Limb (tissue), 2 donors: ENCODE measurements at regions not wholly inside any gene's neighbourhood (a gene's known extent, or its start where the extent isn't known, plus 50 kb on each side); places are given as distances from the start of the nearest gene placed in this dataset.
"Not testable (repeated sequence)": the region's sequence is repeated elsewhere in the genome, so short reads cannot be mapped to it uniquely, and the experiment has no call there.

Experiments used
- DNase-seq, 2 donors: peaks; one replicate each; pipeline ENCODE4 v3.0.0-alpha.2; 2016; ENCODE audit errors: extremely low spot score in 2 of 2

DNA sequence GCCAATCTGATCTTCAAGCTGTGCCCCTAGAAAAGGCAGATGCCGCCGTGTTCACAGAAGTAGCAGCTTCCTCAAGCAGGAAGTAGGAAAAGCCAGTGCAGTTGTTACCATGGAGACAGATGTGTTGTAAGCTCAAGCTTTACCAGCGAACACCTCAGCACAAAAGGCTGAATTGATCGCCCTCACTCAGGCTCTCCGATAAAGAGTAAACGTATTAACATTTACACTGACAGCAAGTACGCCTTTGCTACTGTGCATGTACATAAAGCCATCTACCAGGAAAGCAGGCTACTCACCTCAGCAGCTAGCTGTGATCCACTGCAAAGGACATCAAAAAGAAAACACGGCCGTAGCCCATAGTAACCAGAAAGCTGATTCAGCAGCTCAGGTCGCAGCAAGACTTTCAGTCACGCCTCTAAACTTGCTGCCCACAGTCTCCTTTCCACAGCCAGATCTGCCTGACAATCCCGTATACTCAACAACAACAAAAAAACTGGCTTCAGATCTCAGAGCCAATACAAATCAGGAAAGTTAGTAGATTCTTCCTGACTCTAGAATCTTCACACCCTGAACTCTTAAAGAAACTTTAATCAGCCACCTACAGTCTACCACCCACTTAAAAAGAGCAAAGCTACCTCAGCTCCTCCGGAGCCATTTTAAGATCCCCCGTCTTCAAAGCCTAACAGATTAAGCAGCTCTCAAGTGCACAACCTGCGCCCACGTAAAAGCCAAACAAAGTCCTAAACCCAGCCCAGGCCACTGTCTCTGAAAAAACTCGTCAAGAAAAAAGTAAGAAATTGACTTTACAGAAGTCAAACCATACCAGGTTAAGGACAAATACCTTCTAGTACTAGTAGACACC, 160.0 kb downstream of the DEFB131A start:
- peak; percentile 46 to 53 for DNase-seq

DNA sequence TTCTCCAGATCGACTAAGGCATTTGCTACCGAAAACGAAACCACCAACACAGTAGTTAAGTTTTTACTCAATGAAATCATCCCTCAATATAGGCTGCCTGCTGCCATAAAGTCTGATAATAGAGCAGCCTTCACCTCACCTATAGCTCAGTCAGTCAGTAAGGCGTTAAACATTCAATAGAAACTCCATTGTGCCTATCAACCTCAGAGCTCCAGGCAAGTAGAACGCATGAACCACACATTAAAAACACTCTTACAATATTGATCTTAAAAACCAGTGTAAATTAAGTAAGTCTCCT, 160.6 kb downstream of the DEFB131A start:
- DNase-seq, result not testable (repeated sequence)

DNA sequence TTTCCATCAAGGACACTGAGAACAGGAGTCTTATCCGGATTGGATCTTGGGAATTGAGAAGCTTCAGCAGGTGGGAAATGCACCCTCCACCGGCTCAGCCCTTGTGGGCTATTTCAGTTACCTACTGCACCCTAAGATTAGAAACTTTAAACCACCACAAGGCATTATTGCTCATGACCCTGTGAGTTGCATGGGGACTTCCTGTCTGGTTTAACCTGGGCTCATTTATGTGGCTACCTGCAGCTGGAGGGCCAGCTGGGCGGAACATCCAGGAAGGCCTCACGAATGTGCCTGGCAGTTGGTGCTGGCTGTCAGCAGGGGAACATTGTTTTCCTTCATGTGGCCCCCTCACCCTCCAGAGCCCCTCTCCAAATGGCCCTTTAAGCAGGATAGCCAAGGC, 164.1 kb downstream of the DEFB131A start:
- no peak for DNase-seq

DNA sequence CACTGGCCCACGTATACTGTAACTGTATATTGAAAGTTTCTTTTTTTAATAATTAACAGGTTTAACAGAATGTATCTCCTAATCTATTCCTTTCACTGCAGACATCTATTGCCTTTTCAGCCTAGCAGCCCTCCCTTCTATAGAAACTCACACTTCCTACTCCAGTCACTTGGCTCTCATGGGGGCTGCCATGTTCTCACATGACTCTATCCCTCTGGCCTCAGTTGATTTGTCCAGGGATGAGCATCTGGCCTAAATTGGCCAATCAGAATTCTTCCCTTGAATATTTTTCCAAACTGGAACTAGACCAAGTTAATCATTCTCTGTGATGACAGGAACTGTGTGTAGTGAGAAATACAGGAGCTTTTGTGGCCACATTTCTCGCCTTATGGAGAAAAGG, 166.1 kb downstream of the DEFB131A start:
- DNase-seq, result not testable (repeated sequence)

DNA sequence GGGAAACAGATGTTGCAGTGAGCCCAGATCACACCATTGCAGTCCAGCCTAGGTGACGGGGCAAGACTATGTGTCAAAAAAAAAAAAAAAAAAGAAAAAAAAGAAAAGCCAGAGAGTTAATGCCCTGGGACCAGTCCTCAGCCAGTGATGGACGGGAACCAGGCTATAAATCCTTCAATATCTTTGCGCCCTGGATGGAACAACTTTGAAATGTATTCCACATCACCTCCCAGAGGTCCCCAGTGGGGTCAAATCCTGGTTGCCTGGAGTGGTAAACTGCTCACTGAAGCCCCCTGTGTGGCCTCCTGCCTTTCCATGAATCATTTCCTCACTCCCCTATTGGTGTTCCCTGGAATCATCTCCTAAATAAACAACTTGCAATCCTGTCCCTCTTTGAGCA, 166.9 kb downstream of the DEFB131A start:
- no peak for DNase-seq

DNA sequence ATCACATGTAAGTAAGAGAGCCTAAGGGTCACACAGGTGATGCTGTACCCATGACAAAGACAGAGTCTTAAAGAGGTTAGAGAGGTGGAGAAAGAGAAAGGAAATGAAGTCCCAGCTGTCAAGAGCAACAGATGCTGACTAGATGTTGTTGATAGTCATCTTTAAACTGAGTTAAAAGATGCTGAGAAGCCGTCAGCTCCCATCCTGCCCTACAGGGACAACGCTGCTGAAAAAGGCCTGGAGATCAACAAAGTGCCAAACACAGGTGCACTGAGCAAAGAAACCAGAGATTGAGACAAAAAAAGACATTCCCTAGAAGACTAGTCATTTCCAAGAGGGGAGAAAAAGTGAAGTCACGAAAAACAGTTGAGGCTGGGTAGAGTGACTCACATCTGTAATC, 145.0 kb upstream of the DRD5 start:
- not testable (repeated sequence) for DNase-seq

DNA sequence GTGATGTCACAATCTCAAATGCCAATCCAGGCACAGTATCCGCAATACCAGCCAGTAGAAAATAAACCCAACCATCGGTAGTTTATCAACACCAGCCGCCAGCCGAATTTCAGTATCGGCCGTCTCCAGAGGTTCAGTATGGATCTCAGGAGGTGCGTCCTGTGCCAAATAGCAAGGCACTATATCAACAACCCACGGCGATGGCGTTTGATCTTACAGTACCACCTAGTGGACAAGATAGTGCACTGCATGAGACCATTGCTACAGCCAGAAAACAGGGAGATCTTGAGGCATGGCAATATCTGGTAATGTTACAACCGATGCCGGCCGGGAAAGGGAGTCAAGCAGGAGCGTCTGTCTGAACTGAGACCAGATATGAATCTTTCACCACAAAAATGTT, 121.8 kb upstream of the DRD5 start:
- not testable (repeated sequence) for DNase-seq

DNA sequence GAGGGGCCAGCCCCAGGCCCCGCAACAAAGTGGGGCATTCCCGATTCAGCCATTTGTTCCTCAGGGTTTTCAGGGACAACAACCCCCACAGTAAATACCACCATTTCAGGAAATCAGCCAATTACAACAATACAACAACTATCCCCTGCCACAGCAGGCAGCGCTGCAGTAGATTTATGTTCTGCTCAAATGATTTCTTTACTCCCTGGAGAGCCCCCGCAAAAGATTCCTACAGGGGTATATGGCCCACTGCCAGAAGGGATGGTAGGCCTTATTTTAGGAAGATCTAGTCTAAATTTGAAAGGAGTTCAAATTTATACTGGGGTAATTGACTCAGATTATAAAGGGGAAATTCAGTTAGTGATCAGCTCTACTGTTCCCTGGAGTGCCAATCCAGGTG, 120.5 kb upstream of the DRD5 start:
- DNase-seq, result not testable (repeated sequence)

DNA sequence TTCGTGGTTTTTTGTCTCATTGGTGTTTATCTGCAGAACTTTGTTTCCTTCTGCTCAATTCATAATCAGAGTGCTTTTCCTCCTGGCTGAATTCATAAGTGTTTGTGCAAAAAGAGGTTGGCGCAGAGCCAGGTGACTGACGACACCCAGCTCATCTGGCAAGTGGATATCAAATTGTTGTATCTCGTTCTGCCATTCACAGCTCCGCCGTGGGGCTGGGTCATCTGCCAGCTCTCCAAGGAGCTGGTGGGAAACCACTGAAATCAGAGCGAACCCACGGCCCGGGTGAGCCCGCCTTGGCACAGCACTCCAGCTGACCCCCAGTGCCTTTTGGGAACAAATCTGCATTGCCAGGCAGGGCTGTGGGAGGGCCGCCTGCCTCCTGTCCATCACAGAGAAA, 110.7 kb upstream of the DRD5 start:
- peak in 1 of 2 donors; percentile 35 for DNase-seq

DNA sequence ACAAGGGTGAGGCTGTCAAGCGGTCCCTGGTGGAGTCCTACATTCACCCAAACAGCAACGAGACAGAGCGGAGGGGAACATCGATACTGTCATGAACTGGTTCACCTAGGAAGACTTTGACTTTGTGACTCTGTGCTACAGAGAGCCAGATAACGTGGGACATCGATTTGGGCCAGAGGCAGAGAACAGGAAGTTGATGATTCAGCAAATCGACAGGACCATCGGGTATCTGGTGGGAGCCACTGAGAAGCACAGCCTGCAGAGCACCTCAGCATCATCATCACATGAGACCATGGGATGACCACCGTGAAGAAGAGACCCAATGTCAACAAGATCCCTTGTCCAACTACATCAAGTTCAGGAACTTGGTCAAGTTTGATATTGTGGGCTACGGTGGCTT, 104.1 kb upstream of the DRD5 start:
- not testable (repeated sequence) for DNase-seq

DNA sequence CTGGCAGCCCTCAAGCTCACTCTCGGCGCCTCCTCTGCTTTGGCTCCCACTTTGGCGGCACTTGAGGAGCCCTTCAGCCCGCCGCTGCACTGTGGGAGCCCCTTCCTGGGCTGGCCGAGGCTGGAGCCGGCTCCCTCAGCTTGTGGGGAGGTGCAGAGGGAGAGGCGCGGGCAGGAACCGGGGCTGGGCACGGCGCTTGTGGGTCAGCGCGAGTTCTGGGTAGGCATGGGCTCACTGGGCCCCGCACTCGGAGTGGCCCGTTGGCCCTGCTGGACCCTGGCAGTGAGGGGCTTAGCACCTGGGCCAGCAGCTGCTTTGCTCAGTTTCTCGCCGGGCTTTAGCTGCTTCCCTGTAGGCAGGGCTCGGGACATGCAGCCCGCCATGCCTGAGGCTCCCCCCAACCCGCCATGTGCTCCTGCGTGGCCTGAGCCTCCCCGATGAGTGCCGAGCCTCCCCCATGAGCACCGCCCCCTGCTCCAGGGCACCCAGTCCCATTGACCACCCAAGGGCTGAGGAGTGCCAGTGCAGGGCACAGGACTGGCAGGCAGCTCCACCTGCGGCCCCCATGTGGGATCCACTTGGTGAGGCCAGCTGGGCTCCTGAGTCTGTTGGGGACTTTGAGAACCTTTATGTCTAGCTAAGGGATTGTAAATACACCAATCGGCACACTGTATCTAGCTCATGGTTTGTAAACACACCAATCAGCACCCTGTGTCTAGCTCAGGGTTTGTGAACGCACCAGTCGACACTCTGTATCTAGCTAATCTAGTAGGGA, 101.5 kb upstream of the DRD5 start:
- no peak for DNase-seq

DNA sequence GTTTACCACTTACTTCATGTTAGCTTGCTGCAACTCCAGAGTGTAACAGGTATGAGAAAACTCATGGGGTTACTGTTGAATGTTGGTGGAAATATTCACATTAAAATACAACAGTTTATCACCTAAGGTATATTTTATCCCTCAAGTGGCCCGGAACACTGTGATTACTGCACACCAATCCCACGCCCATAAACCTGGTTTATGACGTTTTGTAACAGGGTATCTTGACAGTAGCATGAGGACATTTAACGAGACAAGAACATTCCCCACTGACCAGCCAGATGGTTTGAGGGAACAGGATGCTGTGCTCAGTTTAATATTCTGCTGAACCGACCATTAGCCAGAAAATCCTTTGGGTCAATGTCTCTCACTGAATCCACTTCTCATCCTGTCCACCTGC, 98.3 kb upstream of the DRD5 start:
- not testable (repeated sequence) for DNase-seq

DNA sequence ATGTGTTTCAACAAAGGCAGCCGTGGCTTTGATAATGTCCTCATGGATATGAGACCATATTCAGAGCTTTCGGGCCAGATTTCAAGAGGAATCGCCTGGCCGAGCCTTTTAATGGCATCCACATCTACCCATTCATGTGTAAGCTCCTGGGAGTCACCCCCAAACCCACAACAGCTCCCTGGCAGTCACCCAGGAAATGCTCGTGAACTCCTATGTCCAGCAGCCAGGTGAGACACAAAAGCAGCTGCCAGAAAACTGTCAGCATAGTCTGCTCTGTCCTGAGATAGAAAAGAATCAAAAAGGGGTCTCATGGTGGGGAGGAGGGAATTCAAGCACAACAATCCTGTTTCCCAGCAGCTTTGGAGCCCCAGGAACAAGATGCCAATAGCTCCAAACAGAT, 96.4 kb upstream of the DRD5 start:
- DNase-seq, result not testable (repeated sequence)

DNA sequence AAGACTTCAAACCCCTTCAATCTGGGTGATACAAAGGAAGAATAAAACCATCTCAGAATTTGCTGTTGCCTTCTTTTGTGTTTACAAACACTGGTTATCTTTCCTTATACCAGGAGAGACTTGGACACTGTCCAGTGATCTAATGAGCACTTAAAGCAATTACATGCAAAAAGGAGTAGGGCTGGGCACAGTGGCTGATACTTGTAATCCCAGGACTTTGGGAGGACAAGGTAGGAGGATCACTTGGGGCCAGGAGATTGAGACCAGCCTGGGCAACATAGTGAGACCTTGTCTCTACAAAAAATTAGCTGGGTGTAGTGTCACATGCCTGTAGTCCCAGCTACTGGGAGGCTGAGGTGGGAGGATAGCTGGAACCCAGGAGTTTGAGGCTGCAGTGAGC, 95.7 kb upstream of the DRD5 start:
- no peak for DNase-seq

DNA sequence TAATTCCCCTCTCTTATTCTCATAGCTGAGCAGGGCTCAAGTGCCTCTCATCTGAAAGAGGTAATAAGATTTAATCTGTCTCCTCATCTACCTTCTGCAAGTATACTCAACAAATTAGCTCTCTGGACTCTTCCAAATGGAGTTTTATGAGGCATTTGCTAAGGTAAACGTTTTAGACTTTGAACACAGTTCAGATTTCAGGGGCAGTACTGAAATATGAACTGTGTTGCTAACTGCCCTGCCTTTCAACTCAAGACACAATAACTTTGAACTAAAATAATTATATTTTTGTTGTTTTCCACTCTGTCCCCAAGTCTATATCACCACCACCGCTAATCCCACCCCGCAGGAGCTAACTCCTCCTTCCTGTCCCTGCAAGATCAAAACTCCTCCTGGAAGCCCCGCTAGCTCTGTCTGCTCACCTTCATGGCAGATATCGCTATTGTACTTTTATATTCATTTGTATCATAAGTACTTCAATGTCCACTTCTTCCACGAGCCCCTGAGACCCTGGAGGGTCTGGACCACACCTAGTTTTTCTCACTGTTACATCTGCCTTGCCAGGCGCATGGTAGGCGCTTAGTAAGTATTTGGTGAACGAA, 90.7 kb upstream of the DRD5 start:
- DNase-seq, result not testable (repeated sequence)

DNA sequence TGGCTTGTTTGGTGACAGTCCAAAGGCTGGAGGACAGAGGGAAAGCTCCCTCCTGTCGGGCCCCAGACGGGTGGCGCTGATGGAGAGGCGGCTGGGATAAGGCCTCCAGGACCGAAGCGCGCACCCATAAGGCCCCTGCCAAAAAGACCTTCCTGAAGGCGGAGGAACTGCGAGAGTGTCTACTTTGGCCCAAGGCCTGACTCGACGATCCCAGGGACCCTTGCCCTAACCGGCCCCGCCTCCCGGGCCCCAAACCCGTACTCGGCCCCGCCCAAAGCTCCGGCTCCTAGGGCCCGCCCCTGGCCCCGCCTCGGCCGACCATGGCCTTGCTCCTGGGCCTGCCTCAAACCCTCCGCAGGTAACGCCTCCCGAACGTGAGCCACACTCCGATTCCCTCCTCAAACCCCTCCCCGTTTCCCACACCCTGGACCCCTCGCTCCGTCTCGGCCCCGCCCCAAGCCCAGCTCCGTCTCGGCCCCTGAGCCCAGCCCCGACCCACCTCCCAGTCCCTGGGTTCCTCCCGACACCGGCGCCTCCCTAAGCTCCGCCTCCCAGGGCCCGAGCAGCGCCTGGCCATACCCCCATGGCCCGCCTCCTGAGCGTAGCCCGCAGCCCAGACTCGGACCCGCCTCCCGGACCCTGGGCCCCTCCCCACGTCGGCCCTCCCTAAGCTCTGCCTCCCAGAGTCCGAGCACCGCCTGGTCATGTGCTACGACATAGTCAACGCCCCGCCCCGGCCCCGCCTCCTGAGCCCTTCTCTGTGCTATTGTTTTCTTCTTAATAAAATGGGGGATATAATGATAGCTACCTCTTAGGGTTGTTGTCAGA, 90.0 kb upstream of the DRD5 start:
- peak; percentile 93 to 96 for DNase-seq

DNA sequence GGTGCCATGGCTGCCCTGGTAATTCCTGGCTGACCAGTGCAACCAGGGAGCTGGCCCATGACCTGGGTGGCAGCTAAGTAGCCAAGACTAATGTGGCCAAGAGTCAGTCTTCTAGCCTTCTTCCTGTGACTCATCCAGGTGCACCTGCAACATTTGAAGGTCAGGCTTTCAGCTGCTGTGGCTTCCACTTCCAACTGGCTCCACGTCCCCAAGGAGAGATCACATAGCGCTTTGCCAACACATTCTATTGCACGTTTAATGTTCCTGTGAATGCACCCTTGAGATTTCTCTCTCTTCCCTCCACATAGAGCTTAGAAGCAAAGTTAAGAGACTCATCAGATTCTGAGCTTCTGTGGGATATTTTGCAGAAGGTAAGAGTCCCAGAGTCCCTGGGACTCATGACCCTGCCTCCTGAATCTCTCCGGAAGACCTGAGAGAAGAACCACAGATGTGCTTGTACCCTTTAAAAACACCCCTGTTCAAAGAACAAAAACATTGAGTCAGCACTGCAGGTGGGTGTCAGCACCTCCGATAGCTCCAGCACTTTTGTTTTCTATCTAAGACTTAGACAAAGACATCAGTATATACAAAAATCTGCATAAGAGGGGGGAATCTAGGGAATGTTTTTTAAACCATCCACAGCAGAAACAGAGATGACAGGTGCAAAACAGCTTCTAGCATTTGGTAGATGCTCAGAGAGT, 88.5 kb upstream of the DRD5 start:
- not testable (repeated sequence) for DNase-seq

DNA sequence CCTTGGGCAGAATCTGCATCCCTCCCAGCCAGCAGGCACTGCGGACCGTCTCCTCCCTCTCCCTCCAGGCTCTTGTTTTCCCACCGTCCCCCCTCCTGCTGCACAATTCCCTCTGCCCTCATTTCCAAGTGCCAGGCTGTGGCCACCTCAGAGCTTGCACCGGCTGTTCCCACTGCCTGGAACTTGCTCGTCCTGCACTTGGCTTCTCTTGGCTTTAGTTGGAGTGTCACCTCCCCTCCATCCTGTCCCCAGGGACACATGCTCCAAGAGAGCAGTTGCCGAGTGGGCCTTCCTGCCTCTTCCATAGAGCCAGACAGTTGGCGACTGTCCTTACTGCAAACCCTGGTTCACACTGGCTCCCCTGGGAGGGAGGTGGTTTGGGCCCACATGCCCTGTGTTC, 87.0 kb upstream of the DRD5 start:
- DNase-seq, result not testable (repeated sequence)

DNA sequence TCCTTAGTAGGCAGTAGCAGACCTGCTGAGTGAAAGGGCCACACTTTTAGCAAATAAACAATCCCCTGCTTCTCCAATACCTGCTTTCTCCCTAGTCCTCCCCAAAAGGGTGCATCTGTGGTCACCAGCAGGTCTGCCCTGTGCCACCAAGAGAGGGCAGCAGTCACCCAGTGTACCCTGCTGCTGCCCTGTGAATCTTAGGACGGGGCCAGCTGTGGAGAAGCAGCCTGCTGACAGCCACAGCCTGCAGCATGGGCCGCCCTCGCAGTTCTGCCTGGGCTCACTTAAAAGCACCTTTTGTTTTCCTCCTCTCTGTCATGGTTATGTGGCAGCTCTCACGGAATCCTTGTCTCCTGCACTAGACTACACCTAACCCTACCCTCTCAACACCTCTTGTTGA, 85.4 kb upstream of the DRD5 start:
- not testable (repeated sequence) for DNase-seq

DNA sequence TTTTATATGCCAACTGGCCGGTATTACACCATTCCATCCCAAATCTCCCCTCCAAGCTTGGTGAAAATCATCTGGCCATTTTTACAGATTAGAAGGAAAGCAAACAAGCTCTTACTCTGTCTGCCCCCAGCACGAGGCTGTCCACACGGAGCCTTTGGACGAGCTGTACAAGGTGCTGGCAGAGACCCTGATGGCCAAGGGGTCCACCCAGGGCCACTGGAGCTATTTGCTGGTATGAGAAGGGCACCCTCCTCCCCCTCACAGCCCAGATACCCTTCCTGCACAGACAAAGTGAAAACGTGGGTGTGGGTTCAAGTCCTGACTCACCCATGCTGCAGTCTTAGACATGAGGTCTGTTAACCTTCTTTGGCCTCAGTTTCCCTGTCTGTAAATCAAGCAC, 84.9 kb upstream of the DRD5 start:
- not testable (repeated sequence) for DNase-seq

DNA sequence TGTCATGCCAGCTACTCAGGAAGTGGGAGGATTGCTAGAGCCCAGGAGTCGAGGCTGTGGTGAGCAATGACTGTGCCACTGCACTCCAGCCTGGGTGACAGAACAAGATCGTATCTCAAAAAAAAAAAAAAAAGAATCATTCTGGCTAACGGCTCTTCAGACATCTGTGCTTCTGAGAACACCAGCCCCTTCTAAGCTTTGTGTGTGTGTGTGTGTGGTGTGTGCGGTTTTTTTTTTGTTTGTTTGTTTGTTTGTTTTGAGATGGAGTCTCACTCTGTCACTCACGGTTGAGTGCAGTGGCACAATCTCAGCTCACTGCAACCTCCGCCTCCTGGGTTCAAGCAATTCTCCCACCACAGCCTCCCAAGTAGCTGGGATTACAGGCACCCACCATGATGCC, 79.4 kb upstream of the DRD5 start:
- DNase-seq, result not testable (repeated sequence)
